GM23338 (cell line): ENCODE measurements at regions not wholly inside any gene's neighbourhood (a gene's known extent, or its start where the extent isn't known, plus 50 kb on each side); places are given as distances from the start of the nearest gene placed in this dataset.

ENCODE experiments used
- ATAC-seq: fragments of 200-7000 bp; cut with Tn5 transposase; 3 replicates; pipeline ENCODE4 v1.9.1; 2020
- DNase-seq: peaks from one replicate; pipeline ENCODE4 v3.0.0-alpha.2; 2015; ENCODE audit warnings: low spot score
- H2AFZ ChIP-seq: fragments of 200-600 bp; sonication (generic); 2 replicates; pipeline ENCODE4 v1.8.0; 2016; ENCODE audit warnings: antibody characterized with exemption, mild to moderate bottlenecking, moderate library complexity
- H3F3A ChIP-seq: fragments of 200-600 bp; sonication (generic); replicated peaks from 2 replicates; pipeline ENCODE4 v1.8.0; 2017; ENCODE audit warnings: antibody characterized with exemption, mixed run types, low read depth
- H3K27ac ChIP-seq: fragments of 200-600 bp; sonication (generic); 2 replicates; pipeline ENCODE4 v1.6.1; 2016; ENCODE audit warnings: low read depth
- H3K27me3 ChIP-seq: fragments of 200-600 bp; sonication (generic); 2 replicates; pipeline ENCODE4 v1.8.0; 2016; ENCODE audit warnings: mild to moderate bottlenecking, mixed run types, moderate library complexity; ENCODE audit not compliant: insufficient read depth
- H3K36me3 ChIP-seq: fragments of 200-600 bp; sonication (generic); 2 replicates; pipeline ENCODE4 v1.8.0; 2016; ENCODE audit warnings: mild to moderate bottlenecking; ENCODE audit not compliant: insufficient read depth
- H3K4me1 ChIP-seq: fragments of 200-600 bp; sonication (generic); 2 replicates; pipeline ENCODE4 v1.8.0; 2016; ENCODE audit warnings: mild to moderate bottlenecking, moderate library complexity; ENCODE audit not compliant: insufficient read depth
- H3K4me2 ChIP-seq: fragments of 200-600 bp; sonication (generic); 2 replicates; pipeline ENCODE4 v1.7.1; 2017; ENCODE audit warnings: mixed run types
- H3K4me3 ChIP-seq: fragments of 200-600 bp; sonication (generic); 2 replicates; pipeline ENCODE4 v1.6.1; 2016; ENCODE audit warnings: mixed run types
- H3K79me2 ChIP-seq: fragments of 200-600 bp; sonication (generic); replicated peaks from 2 replicates; pipeline ENCODE4 v1.8.0; 2017; ENCODE audit warnings: mild to moderate bottlenecking; ENCODE audit not compliant: insufficient read depth
- H3K9me2 ChIP-seq: fragments of 200-600 bp; sonication (generic); 2 replicates; pipeline ENCODE4 v1.8.0; 2017; ENCODE audit not compliant: insufficient read depth
- H4K20me1 ChIP-seq: fragments of 200-600 bp; sonication (generic); replicated peaks from 2 replicates; pipeline ENCODE4 v1.8.0; 2017; ENCODE audit warnings: mild to moderate bottlenecking; ENCODE audit not compliant: insufficient read depth
- H3K27ac Mint-ChIP-seq: 2 replicates; pipeline ENCODE4 v1.8.0; 2020; ENCODE audit warnings: inconsistent platforms, mild to moderate bottlenecking, moderate library complexity, mixed read lengths
- H3K27me3 Mint-ChIP-seq: 3 replicates; pipeline ENCODE4 v1.8.0; 2022; ENCODE audit warnings: low read depth, mild to moderate bottlenecking, moderate library complexity, mixed read lengths, inconsistent platforms; ENCODE audit not compliant: insufficient read depth, poor library complexity
- H3K36me3 Mint-ChIP-seq: 3 replicates; pipeline ENCODE4 v1.8.0; 2021; ENCODE audit warnings: low read depth, mild to moderate bottlenecking, inconsistent platforms, moderate library complexity, mixed read lengths
- H3K4me1 Mint-ChIP-seq: 3 replicates; pipeline ENCODE4 v1.8.0; 2020; ENCODE audit warnings: mild to moderate bottlenecking, inconsistent platforms, mixed read lengths
- H3K4me3 Mint-ChIP-seq: 3 replicates; pipeline ENCODE4 v1.8.0; 2021; ENCODE audit warnings: moderate library complexity, mild to moderate bottlenecking, inconsistent platforms, mixed read lengths
- H3K9me3 Mint-ChIP-seq: 3 replicates; pipeline ENCODE4 v1.8.0; 2020; ENCODE audit warnings: moderate library complexity, mild to moderate bottlenecking, inconsistent platforms, mixed read lengths
- CTCF ChIP-seq, 2 experiments: fragments of 200-600 bp in 1 of 2; sonication (generic) in 1 of 2; conservative IDR thresholded peaks; 2 replicates each; pipeline versions ENCODE4 v1.5.1 to v1.6.1; 2016 to 2017; ENCODE audit warnings: antibody characterized with exemption in 2 of 2, low read depth in 2 of 2, mild to moderate bottlenecking in 2 of 2, moderate library complexity in 1 of 2
- NANOG ChIP-seq: IDR thresholded peaks from 2 replicates; pipeline ENCODE4 v1.6.1; 2016; ENCODE audit warnings: antibody characterized with exemption, borderline replicate concordance
- POLR2AphosphoS5 ChIP-seq: IDR thresholded peaks from 2 replicates; pipeline ENCODE4 v1.6.1; 2016; ENCODE audit warnings: antibody characterized with exemption, low read depth
- STAT1 ChIP-seq: IDR thresholded peaks from one replicate; pipeline ENCODE4 v1.6.1; 2016; ENCODE audit warnings: antibody characterized with exemption; ENCODE audit not compliant: unreplicated experiment
- ZNF114 ChIP-seq: fragments of 250-450 bp; sonication (Bioruptor Pico); IDR thresholded peaks from 2 replicates; pipeline ENCODE4 v1.5.0; 2020; ENCODE audit warnings: mild to moderate bottlenecking, moderate library complexity
- TF ChIP-seq, protein P1 (sequence below): fragments of 250-450 bp; sonication (Bioruptor Pico); IDR thresholded peaks from 2 replicates; pipeline ENCODE4 v1.5.0; 2020; ENCODE audit warnings: mild to moderate bottlenecking, moderate library complexity

- Histone ChIP-seq H3K9me2 (no peaks in the 10 kb centered on the region), H3K36me3 (no peaks in the 10 kb centered on the region), H3K27me3 (no peaks in the 10 kb centered on the region), H4K20me1 (no peaks in the 10 kb centered on the region), H3K79me2 (no peaks in the 10 kb centered on the region), H3K4me3 (no peak overlapping the region), H3K4me1 (no peaks in the 10 kb centered on the region), H3K4me2 (no peak overlapping the region), H3F3A (no peaks in the 10 kb centered on the region), H2AFZ (no peak overlapping the region), H3K27ac (no peak overlapping the region)
- TF ChIP-seq STAT1: no peak
- no peak for TF ChIP-seq CTCF (conservative IDR thresholded peaks at IDR 0.05; ENCODE audit: low read depth in 2 of 2)
- no peak for TF ChIP-seq NANOG
- no peak for TF ChIP-seq POLR2AphosphoS5
- TF ChIP-seq ZNF114 (CRISPR knock-in tag): no peak
- TF ChIP-seq, protein P1, sequence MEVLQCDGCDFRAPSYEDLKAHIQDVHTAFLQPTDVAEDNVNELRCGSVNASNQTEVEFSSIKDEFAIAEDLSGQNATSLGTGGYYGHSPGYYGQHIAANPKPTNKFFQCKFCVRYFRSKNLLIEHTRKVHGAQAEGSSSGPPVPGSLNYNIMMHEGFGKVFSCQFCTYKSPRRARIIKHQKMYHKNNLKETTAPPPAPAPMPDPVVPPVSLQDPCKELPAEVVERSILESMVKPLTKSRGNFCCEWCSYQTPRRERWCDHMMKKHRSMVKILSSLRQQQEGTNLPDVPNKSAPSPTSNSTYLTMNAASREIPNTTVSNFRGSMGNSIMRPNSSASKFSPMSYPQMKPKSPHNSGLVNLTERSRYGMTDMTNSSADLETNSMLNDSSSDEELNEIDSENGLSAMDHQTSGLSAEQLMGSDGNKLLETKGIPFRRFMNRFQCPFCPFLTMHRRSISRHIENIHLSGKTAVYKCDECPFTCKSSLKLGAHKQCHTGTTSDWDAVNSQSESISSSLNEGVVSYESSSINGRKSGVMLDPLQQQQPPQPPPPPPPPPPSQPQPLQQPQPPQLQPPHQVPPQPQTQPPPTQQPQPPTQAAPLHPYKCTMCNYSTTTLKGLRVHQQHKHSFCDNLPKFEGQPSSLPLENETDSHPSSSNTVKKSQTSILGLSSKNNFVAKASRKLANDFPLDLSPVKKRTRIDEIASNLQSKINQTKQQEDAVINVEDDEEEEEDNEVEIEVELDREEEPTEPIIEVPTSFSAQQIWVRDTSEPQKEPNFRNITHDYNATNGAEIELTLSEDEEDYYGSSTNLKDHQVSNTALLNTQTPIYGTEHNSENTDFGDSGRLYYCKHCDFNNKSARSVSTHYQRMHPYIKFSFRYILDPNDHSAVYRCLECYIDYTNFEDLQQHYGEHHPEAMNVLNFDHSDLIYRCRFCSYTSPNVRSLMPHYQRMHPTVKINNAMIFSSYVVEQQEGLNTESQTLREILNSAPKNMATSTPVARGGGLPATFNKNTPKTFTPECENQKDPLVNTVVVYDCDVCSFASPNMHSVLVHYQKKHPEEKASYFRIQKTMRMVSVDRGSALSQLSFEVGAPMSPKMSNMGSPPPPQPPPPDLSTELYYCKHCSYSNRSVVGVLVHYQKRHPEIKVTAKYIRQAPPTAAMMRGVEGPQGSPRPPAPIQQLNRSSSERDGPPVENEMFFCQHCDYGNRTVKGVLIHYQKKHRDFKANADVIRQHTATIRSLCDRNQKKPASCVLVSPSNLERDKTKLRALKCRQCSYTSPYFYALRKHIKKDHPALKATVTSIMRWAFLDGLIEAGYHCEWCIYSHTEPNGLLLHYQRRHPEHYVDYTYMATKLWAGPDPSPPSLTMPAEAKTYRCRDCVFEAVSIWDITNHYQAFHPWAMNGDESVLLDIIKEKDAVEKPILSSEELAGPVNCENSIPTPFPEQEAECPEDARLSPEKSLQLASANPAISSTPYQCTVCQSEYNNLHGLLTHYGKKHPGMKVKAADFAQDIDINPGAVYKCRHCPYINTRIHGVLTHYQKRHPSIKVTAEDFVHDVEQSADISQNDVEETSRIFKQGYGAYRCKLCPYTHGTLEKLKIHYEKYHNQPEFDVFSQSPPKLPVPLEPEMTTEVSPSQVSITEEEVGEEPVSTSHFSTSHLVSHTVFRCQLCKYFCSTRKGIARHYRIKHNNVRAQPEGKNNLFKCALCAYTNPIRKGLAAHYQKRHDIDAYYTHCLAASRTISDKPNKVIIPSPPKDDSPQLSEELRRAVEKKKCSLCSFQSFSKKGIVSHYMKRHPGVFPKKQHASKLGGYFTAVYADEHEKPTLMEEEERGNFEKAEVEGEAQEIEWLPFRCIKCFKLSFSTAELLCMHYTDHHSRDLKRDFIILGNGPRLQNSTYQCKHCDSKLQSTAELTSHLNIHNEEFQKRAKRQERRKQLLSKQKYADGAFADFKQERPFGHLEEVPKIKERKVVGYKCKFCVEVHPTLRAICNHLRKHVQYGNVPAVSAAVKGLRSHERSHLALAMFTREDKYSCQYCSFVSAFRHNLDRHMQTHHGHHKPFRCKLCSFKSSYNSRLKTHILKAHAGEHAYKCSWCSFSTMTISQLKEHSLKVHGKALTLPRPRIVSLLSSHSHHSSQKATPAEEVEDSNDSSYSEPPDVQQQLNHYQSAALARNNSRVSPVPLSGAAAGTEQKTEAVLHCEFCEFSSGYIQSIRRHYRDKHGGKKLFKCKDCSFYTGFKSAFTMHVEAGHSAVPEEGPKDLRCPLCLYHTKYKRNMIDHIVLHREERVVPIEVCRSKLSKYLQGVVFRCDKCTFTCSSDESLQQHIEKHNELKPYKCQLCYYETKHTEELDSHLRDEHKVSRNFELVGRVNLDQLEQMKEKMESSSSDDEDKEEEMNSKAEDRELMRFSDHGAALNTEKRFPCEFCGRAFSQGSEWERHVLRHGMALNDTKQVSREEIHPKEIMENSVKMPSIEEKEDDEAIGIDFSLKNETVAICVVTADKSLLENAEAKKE: no peak
- Mint-ChIP-seq H3K36me3 (peaks cover 4% of the 10 kb centered on the region; the same call in 2 of the 3 replicates), H3K27me3 (peaks cover 2% of the 10 kb centered on the region), H3K4me1 (no peaks in the 10 kb centered on the region), H3K9me3 (no peaks in the 10 kb centered on the region; the same call in 2 of the 3 replicates), H3K27ac (no peak overlapping the region), H3K4me3 (no peak overlapping the region)
- ATAC-seq (no peak), DNase-seq (no peak)
These were observed 173.3 kb downstream of the PSAT1 start for GRCh38 chr9:78470216-78470615.
